ENCODE measurements at regions not wholly inside any gene's neighbourhood (a gene's known extent, or its start where the extent isn't known, plus 50 kb on each side); places are given as distances from the start of the nearest gene placed in this dataset.

GRCh38 chr11:80603472-80603871, 1162.6 kb upstream of the TENM4 start:
- no peak for TF ChIP-seq CTCF (IDR thresholded peaks at IDR 0.05; ENCODE audit: low read depth, low read length, poor library complexity, severe bottlenecking)
- TF ChIP-seq EZH2phosphoT487 (IDR thresholded peaks at IDR 0.05; ENCODE audit: borderline replicate concordance, low read length): no peak
